K562 (cell line): ENCODE measurements at regions not wholly inside any gene's neighbourhood (a gene's known extent, or its start where the extent isn't known, plus 50 kb on each side); places are given as distances from the start of the nearest gene placed in this dataset.

Experiments used
- ATAC-seq: fragments of 200-7000 bp; cut with Tn5 transposase; 3 replicates; pipeline ENCODE4 v1.9.1; 2020; ENCODE audit warnings: moderate library complexity
- BruUV-seq: library from RNA; stranded (reverse); fragments of 400-500 nt; replicated peaks from 2 replicates; lab custom pipeline; 2021; lab: Mats Ljungman, UMichigan
- CTCF ChIA-PET: fragments of 300-600 bp; formaldehyde crosslinking; extraction: SDS; loops from one replicate; lab custom pipeline; 2021; ENCODE audit warnings: low intra/inter-chr PET ratio; lab: Yijun Ruan, JAX
- POLR2A ChIA-PET: fragments of 300-600, 350-650 bp; sonication (Branson Sonifier 250); formaldehyde crosslinking; extraction: SDS; loops from one replicate; lab custom pipeline; 2021; ENCODE audit warnings: antibody characterized with exemption, inconsistent platforms; lab: Yijun Ruan, JAX
- DNase-seq, 4 experiments: peaks; one replicate each; pipeline versions ENCODE4 v3.0.0 to v3.0.0-alpha.2; 2011 to 2018; ENCODE audit warnings: low spot score in 3 of 4, mixed read lengths in 3 of 4; ENCODE audit errors: extremely low read depth in 1 of 4
- FAIRE-seq: peaks from 2 replicates; lab custom pipeline; 2011; peaks lifted over from hg19 to GRCh38; lab: Jason Lieb, UNC
- H2AFZ ChIP-seq: 2 replicates; pipeline ENCODE4 v1.6.0; 2011; ENCODE audit warnings: low read depth, low read length, control low read depth, inconsistent platforms
- H3K27ac ChIP-seq: fragments of 200-600 bp; 3 replicates; pipeline ENCODE4 v1.8.0; 2011; ENCODE audit warnings: low read depth, mild to moderate bottlenecking, control low read depth, inconsistent platforms, low read length, moderate library complexity, mixed read lengths; ENCODE audit errors: extremely low read depth
- H3K27me3 ChIP-seq, 2 experiments: fragments of 300-600 bp in 1 of 2; 2 replicates in 1 of 2; 3 replicates in 1 of 2; pipeline versions ENCODE4 v1.6.0 to v1.8.0; 2011; ENCODE audit warnings: inconsistent platforms in 2 of 2, low read length in 2 of 2, mild to moderate bottlenecking in 1 of 2, mixed read lengths in 1 of 2, moderate library complexity in 1 of 2; ENCODE audit not compliant: control insufficient read depth in 2 of 2, insufficient read depth in 2 of 2
- H3K36me3 ChIP-seq: fragments of 300-600 bp; 3 replicates; pipeline ENCODE4 v1.8.0; 2011; ENCODE audit warnings: mild to moderate bottlenecking, low read length, inconsistent platforms; ENCODE audit not compliant: control insufficient read depth, insufficient read depth
- H3K4me1 ChIP-seq, 2 experiments: fragments of 200-600 bp in 1 of 2; replicated peaks in 1 of 2; 2 replicates in 1 of 2; 3 replicates in 1 of 2; pipeline versions ENCODE4 v1.5.1 to v1.8.0; 2011; ENCODE audit warnings: inconsistent platforms in 2 of 2, low read length in 2 of 2, mild to moderate bottlenecking in 1 of 2, mixed read lengths in 1 of 2, moderate library complexity in 1 of 2; ENCODE audit not compliant: control insufficient read depth in 2 of 2, insufficient read depth in 2 of 2
- H3K4me2 ChIP-seq: 2 replicates; pipeline ENCODE4 v1.6.1; 2011; ENCODE audit warnings: low read length, control low read depth, inconsistent platforms, mixed read lengths; ENCODE audit not compliant: insufficient read depth
- H3K4me3 ChIP-seq: fragments of 200-600 bp; sonication (generic), shearing (Covaris generic); 2 replicates; pipeline ENCODE4 v1.5.1; 2016; ENCODE audit warnings: control low read depth, inconsistent platforms
- H3K79me2 ChIP-seq: fragments of 200-600 bp; 3 replicates; pipeline ENCODE4 v1.8.0; 2011; ENCODE audit warnings: low read length, inconsistent platforms; ENCODE audit not compliant: control insufficient read depth, insufficient read depth
- H3K9ac ChIP-seq, 2 experiments: 2 replicates each; pipeline versions ENCODE4 v1.6.0 to v1.6.1; 2011; ENCODE audit warnings: low read depth in 2 of 2, low read length in 2 of 2, control low read depth in 1 of 2, inconsistent platforms in 1 of 2, mild to moderate bottlenecking in 1 of 2, mixed read lengths in 1 of 2; ENCODE audit not compliant: insufficient read depth in 1 of 2
- H3K9me1 ChIP-seq: one replicate; pipeline ENCODE4 v1.6.0; 2011; ENCODE audit warnings: inconsistent platforms, mild to moderate bottlenecking, low read length, moderate library complexity; ENCODE audit not compliant: control insufficient read depth, insufficient read depth
- H3K9me3 ChIP-seq: replicated peaks from 2 replicates; pipeline ENCODE4 v1.5.1; 2011; ENCODE audit warnings: low read depth, low read length, inconsistent platforms; ENCODE audit not compliant: control insufficient read depth, insufficient read depth
- H4K20me1 ChIP-seq: replicated peaks from 2 replicates; pipeline ENCODE4 v1.6.1; 2011; ENCODE audit warnings: low read length, inconsistent platforms, mixed read lengths; ENCODE audit not compliant: control insufficient read depth, insufficient read depth
- BRCA1 ChIP-seq, 2 experiments: fragments of 450-650 bp in 1 of 2; sonication (generic) in 1 of 2; formaldehyde crosslinking in 1 of 2; IDR thresholded peaks; 2 replicates each; pipeline versions ENCODE4 v1.5.0 to v1.6.1; 2017 to 2020; ENCODE audit warnings: mild to moderate bottlenecking in 1 of 2, missing genetic modification reagents in 1 of 2
- CBX3 ChIP-seq, 2 experiments: IDR thresholded peaks; 1 replicate in 1 of 2; 2 replicates in 1 of 2; pipeline ENCODE4 v1.6.1; 2012; ENCODE audit warnings: inconsistent platforms in 2 of 2, low read length in 2 of 2, borderline replicate concordance in 1 of 2, control low read depth in 1 of 2
- CREM ChIP-seq: IDR thresholded peaks from 2 replicates; pipeline ENCODE4 v1.6.1; 2014; ENCODE audit warnings: antibody characterized with exemption, low read depth
- DIDO1 ChIP-seq: fragments of 450-650 bp; IDR thresholded peaks from 2 replicates; pipeline ENCODE4 v1.6.1; 2016; ENCODE audit warnings: low read depth, missing biosample characterization, missing genetic modification characterization
- ELF2 ChIP-seq: fragments of 250-450 bp; sonication (Bioruptor Pico); IDR thresholded peaks from 2 replicates; pipeline ENCODE4 v1.5.0; 2021; ENCODE audit warnings: mild to moderate bottlenecking
- MYNN ChIP-seq, 2 experiments: sonication (generic); formaldehyde crosslinking in 1 of 2; IDR thresholded peaks; 2 replicates each; pipeline versions ENCODE4 v1.5.0 to v1.6.1; 2016 to 2020; ENCODE audit warnings: antibody characterized with exemption in 1 of 2, missing genetic modification reagents in 1 of 2
- NR4A1 ChIP-seq, 2 experiments: fragments of 250-450 bp in 1 of 2; fragments of 450-650 bp in 1 of 2; sonication (Bioruptor Pico) in 1 of 2; IDR thresholded peaks; 2 replicates each; pipeline versions ENCODE4 v1.4.0 to v1.6.1; 2016 to 2020; ENCODE audit warnings: mild to moderate bottlenecking in 2 of 2, missing compliant biosample characterization in 1 of 2, missing genetic modification characterization in 1 of 2, moderate library complexity in 1 of 2
- POLR2B ChIP-seq: fragments of 450-650 bp; IDR thresholded peaks from 2 replicates; pipeline ENCODE4 v1.6.1; 2018; ENCODE audit warnings: low read depth; ENCODE audit not compliant: partially characterized antibody
- RAD21 ChIP-seq, 2 experiments: fragments of 250-450 bp in 1 of 2; fragments of 450-650 bp in 1 of 2; sonication (Bioruptor Pico) in 1 of 2; formaldehyde crosslinking in 1 of 2; IDR thresholded peaks in 1 of 2; conservative IDR thresholded peaks in 1 of 2; 2 replicates each; pipeline versions ENCODE4 v1.4.0 to v1.8.0; 2020 to 2022; ENCODE audit warnings: mild to moderate bottlenecking in 2 of 2, moderate library complexity in 1 of 2
- SIN3B ChIP-seq: fragments of 450-650 bp; IDR thresholded peaks from 2 replicates; pipeline ENCODE4 v1.6.1; 2017; ENCODE audit warnings: low read depth, mild to moderate bottlenecking, moderate library complexity
- THAP7 ChIP-seq: fragments of 250-450 bp; sonication (Bioruptor Pico); IDR thresholded peaks from 2 replicates; pipeline ENCODE4 v1.5.0; 2021
- TSC22D4 ChIP-seq: fragments of 450-650 bp; IDR thresholded peaks from 2 replicates; pipeline ENCODE4 v1.6.1; 2016; ENCODE audit warnings: missing genetic modification characterization, missing biosample characterization, control low read depth
- ZBTB1 ChIP-seq: sonication (generic); formaldehyde crosslinking; IDR thresholded peaks from 2 replicates; pipeline ENCODE4 v1.8.1; 2023; ENCODE audit warnings: missing genetic modification reagents, low read depth, mild to moderate bottlenecking, borderline replicate concordance
- ZBTB8A ChIP-seq: fragments of 450-650 bp; IDR thresholded peaks from 2 replicates; pipeline ENCODE4 v1.6.1; 2018; ENCODE audit warnings: mild to moderate bottlenecking, moderate library complexity; ENCODE audit not compliant: partially characterized antibody
- ZFPM2 ChIP-seq: fragments of 250-450 bp; sonication (Bioruptor Pico); IDR thresholded peaks from 2 replicates; pipeline ENCODE4 v1.5.1; 2022; ENCODE audit warnings: mild to moderate bottlenecking
- ZKSCAN8 ChIP-seq: fragments of 200-800 bp; sonication (Bioruptor generic); IDR thresholded peaks from 2 replicates; pipeline ENCODE4 v1.6.1; 2016; ENCODE audit warnings: missing genetic modification characterization, missing compliant biosample characterization
- ZNF253 ChIP-seq: fragments of 250-450 bp; sonication (Bioruptor Pico); conservative IDR thresholded peaks from 2 replicates; pipeline ENCODE4 v1.6.1; 2021; ENCODE audit warnings: mild to moderate bottlenecking
- ZNF639 ChIP-seq, 2 experiments: fragments of 200-800 bp in 1 of 2; sonication (Bioruptor generic) in 1 of 2; sonication (generic) in 1 of 2; formaldehyde crosslinking in 1 of 2; IDR thresholded peaks in 1 of 2; conservative IDR thresholded peaks in 1 of 2; 2 replicates each; pipeline versions ENCODE4 v1.5.0 to v1.6.1; 2016 to 2020; ENCODE audit warnings: missing compliant biosample characterization in 1 of 2, missing genetic modification characterization in 1 of 2, missing genetic modification reagents in 1 of 2
- ZNF75A ChIP-seq: fragments of 450-650 bp; formaldehyde crosslinking; IDR thresholded peaks from 2 replicates; pipeline ENCODE4 v1.4.0; 2020; ENCODE audit warnings: mild to moderate bottlenecking
- WGBS: fragments of 100-300 bp; shearing (Covaris generic); methylation state at CpG from one replicate; pipeline ENCODE4 v1.1.6; 2016; ENCODE audit warnings: low coverage, mixed read lengths; ENCODE audit not compliant: insufficient coverage; ENCODE audit errors: missing lambda C conversion rate; 5-methylcytosine and 5-hydroxymethylcytosine counted together
- in situ Hi-C: fragments of 300-500 bp; cut with MboI; formaldehyde crosslinking; loops from 4 replicates; pipeline ENCODE4 v1.15.0; 2018; ENCODE audit warnings: inconsistent platforms, mixed read lengths
- intact Hi-C: fragments of 100-400 bp; cut with micrococcal nuclease; formaldehyde crosslinking; loops from 2 replicates; pipeline ENCODE4 v1.14.2; 2022
- TF ChIP-seq, protein P1 (sequence below), 2 experiments: fragments of 450-650 bp in 1 of 2; sonication (generic) in 1 of 2; formaldehyde crosslinking; conservative IDR thresholded peaks; 2 replicates each; pipeline versions ENCODE4 v1.4.0 to v1.8.1; 2020 to 2022; ENCODE audit warnings: mild to moderate bottlenecking in 1 of 2, missing genetic modification reagents in 1 of 2

DNA sequence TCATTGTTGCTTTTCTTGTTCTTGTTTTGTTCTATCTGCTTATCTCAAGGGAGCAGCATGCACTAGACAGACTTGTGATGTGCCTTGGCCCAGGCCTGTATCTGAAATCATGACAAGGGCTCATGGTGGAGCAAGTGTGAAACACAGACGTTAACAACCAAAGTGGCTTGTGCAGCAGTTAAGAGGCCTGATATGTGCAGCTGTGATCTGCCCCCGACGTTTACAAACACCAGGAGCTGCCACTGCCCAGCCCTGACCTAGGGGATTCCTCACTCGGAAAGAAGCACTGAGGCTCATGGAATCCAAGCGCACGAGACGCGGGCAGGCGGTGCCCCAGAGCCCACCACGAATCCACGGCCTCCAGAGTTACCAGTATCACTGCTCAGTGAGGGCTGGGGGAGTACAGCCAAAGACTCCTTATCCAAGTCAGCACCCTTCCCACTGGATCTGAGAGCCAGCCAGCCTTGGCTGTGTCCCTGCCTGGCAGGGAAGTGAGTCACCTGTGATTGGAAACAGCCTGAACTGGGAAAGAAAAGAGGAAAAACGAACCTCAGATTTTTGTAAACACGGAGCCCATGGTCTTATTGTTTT is 62.3 kb upstream of the SNTG2 start:
- DNase-seq (no peak), FAIRE-seq (no peak), ATAC-seq (no peak)
- H3K4me2 ChIP-seq: no peak overlapping the region
- POLR2A ChIA-PET: no interaction called here
- CTCF ChIA-PET: no interaction called here
- peaks cover 31 to 66% of the 10 kb centered on the region in 2 experiments for H3K27me3 ChIP-seq
- 15% methylated on average over 11 of the region's 13 CpGs for WGBS
- no peaks in the 10 kb centered on the region for H3K79me2 ChIP-seq
- H3K9me1 ChIP-seq: no peaks in the 10 kb centered on the region
- H3K36me3 ChIP-seq: no peaks in the 10 kb centered on the region
- no peaks in the 10 kb centered on the region for H3K9me3 ChIP-seq
- intact Hi-C loops (no loop called here), in situ Hi-C loops (no loop called here)
- H4K20me1 ChIP-seq: peaks cover 4% of the 10 kb centered on the region; the same call in 1 of the 2 replicates
- H3K4me1 ChIP-seq: peaks cover 0 to 8% of the 10 kb centered on the region in 2 experiments; a peak in 2 of 5 replicates
- BruUV-seq: no TSS peak
- H2AFZ ChIP-seq: no peak overlapping the region
- no peak overlapping the region for H3K27ac ChIP-seq
- H3K4me3 ChIP-seq: no peak overlapping the region
- TF ChIP-seq POLR2B (no peak), ZNF75A (CRISPR knock-in tag) (no peak), ZNF639 (CRISPR knock-in tag; conservative IDR thresholded peaks at IDR 0.05 in 1 of 2, IDR thresholded peaks at IDR 0.05 in 1 of 2) (no peak), RAD21 (CRISPR knock-in tag; conservative IDR thresholded peaks at IDR 0.05 in 1 of 2, IDR thresholded peaks at IDR 0.05 in 1 of 2) (no peak), NR4A1 (CRISPR knock-in tag; IDR thresholded peaks at IDR 0.05) (no peak), NR4A1 (tag; IDR thresholded peaks at IDR 0.05) (no peak), ZBTB8A (no peak), MYNN (IDR thresholded peaks at IDR 0.05) (no peak), MYNN (CRISPR knock-in tag; IDR thresholded peaks at IDR 0.05) (no peak), BRCA1 (IDR thresholded peaks at IDR 0.05) (no peak), BRCA1 (CRISPR knock-in tag; IDR thresholded peaks at IDR 0.05) (no peak), CBX3 (IDR thresholded peaks at IDR 0.05; ENCODE audit: borderline replicate concordance in 1 of 2, low read length in 2 of 2) (no peak), THAP7 (CRISPR knock-in tag) (no peak), ZFPM2 (CRISPR knock-in tag) (no peak), SIN3B (no peak), ZBTB1 (CRISPR knock-in tag) (no peak), ELF2 (no peak), ZKSCAN8 (CRISPR knock-in tag) (no peak), ZNF253 (CRISPR knock-in tag) (no peak), DIDO1 (tag) (no peak), CREM (no peak), TSC22D4 (tag) (no peak)
- TF ChIP-seq, protein P1, sequence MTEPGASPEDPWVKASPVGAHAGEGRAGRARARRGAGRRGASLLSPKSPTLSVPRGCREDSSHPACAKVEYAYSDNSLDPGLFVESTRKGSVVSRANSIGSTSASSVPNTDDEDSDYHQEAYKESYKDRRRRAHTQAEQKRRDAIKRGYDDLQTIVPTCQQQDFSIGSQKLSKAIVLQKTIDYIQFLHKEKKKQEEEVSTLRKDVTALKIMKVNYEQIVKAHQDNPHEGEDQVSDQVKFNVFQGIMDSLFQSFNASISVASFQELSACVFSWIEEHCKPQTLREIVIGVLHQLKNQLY (CRISPR knock-in tag; conservative IDR thresholded peaks at IDR 0.05): no peak
- no peak overlapping the region for H3K9ac ChIP-seq
